Mesenchymal stem cell (in vitro differentiated cells and primary cell): ENCODE measurements at regions not wholly inside any gene's neighbourhood (a gene's known extent, or its start where the extent isn't known, plus 50 kb on each side); places are given as distances from the start of the nearest gene placed in this dataset.
A peak's percentile ranks its signal among the peaks of the same experiment; 100 is the strongest.
"Not testable (repeated sequence)": the region's sequence is repeated elsewhere in the genome, so short reads cannot be mapped to it uniquely, and the experiment has no call there.

Experiments used
- DNase-seq: peaks from one replicate; pipeline ENCODE4 v3.0.0-alpha.2; 2013
- H2AFZ ChIP-seq: one replicate; pipeline ENCODE4 v1.6.1; 2013; ENCODE audit warnings: low read depth, mild to moderate bottlenecking, control low read depth, inconsistent platforms, low read length, moderate library complexity
- H2AK5ac ChIP-seq: 2 replicates; pipeline ENCODE4 v1.6.1; 2013; ENCODE audit warnings: low read length, moderate library complexity, mild to moderate bottlenecking, inconsistent platforms; ENCODE audit not compliant: severe bottlenecking
- H2BK120ac ChIP-seq: one replicate; pipeline ENCODE4 v1.6.1; 2013; ENCODE audit warnings: low read depth, mild to moderate bottlenecking, inconsistent platforms, low read length, moderate library complexity
- H2BK12ac ChIP-seq, 2 experiments: one replicate each; pipeline ENCODE4 v1.6.1; 2013; ENCODE audit warnings: inconsistent platforms in 2 of 2, low read length in 2 of 2, mild to moderate bottlenecking in 2 of 2, moderate library complexity in 2 of 2, control low read depth in 1 of 2
- H2BK15ac ChIP-seq: one replicate; pipeline ENCODE4 v1.6.1; 2013; ENCODE audit warnings: mild to moderate bottlenecking, low read depth, inconsistent platforms; ENCODE audit not compliant: poor library complexity, severe bottlenecking
- H2BK5ac ChIP-seq: 2 replicates; pipeline ENCODE4 v1.6.1; 2013; ENCODE audit warnings: low read depth, mild to moderate bottlenecking, low read length, control low read depth, inconsistent platforms; ENCODE audit not compliant: poor library complexity, severe bottlenecking
- H3K14ac ChIP-seq, 2 experiments: one replicate each; pipeline ENCODE4 v1.6.1; 2013; ENCODE audit warnings: inconsistent platforms in 2 of 2, low read length in 2 of 2, control low read depth in 1 of 2, mild to moderate bottlenecking in 1 of 2, moderate library complexity in 1 of 2
- H3K18ac ChIP-seq, 2 experiments: one replicate each; pipeline ENCODE4 v1.6.1; 2013; ENCODE audit warnings: inconsistent platforms in 2 of 2, low read length in 2 of 2, control low read depth in 1 of 2, low read depth in 1 of 2, mild to moderate bottlenecking in 1 of 2
- H3K23ac ChIP-seq, 2 experiments: one replicate each; pipeline ENCODE4 v1.6.1; 2013; ENCODE audit warnings: inconsistent platforms in 2 of 2, low read length in 2 of 2, mild to moderate bottlenecking in 2 of 2, moderate library complexity in 2 of 2, control low read depth in 1 of 2
- H3K27ac ChIP-seq: 2 replicates; pipeline ENCODE4 v1.5.1; 2013; ENCODE audit warnings: mild to moderate bottlenecking, moderate library complexity, low read length, control low read depth, inconsistent platforms; ENCODE audit not compliant: poor library complexity, severe bottlenecking
- H3K27me3 ChIP-seq, 2 experiments: 2 replicates each; pipeline versions ENCODE4 v1.6.1 to v1.7.0; 2013; ENCODE audit warnings: low read length in 2 of 2, mild to moderate bottlenecking in 2 of 2, moderate library complexity in 2 of 2, control low read depth in 1 of 2, inconsistent platforms in 1 of 2; ENCODE audit not compliant: control insufficient read depth in 1 of 2, insufficient read depth in 1 of 2
- H3K36me3 ChIP-seq, 2 experiments: 2 replicates each; pipeline versions ENCODE4 v1.6.1 to v1.7.0; 2013; ENCODE audit warnings: low read length in 2 of 2, control low read depth in 1 of 2, inconsistent platforms in 1 of 2, low read depth in 1 of 2, mild to moderate bottlenecking in 1 of 2; ENCODE audit not compliant: insufficient read depth in 2 of 2, control insufficient read depth in 1 of 2
- H3K4ac ChIP-seq, 2 experiments: one replicate each; pipeline ENCODE4 v1.6.1; 2013; ENCODE audit warnings: inconsistent platforms in 2 of 2, low read length in 2 of 2, mild to moderate bottlenecking in 2 of 2, moderate library complexity in 2 of 2, control low read depth in 1 of 2, low read depth in 1 of 2
- H3K4me1 ChIP-seq: 2 replicates; pipeline ENCODE4 v1.6.1; 2013; ENCODE audit warnings: low read depth, low read length, control low read depth; ENCODE audit not compliant: control insufficient read depth, insufficient read depth
- H3K4me2 ChIP-seq: 2 replicates; pipeline ENCODE4 v1.6.1; 2013; ENCODE audit warnings: low read length, mild to moderate bottlenecking, inconsistent platforms; ENCODE audit not compliant: poor library complexity, severe bottlenecking
- H3K4me3 ChIP-seq, 2 experiments: 2 replicates each; pipeline versions ENCODE4 v1.5.1 to v1.7.0; 2013; ENCODE audit warnings: low read length in 2 of 2, mild to moderate bottlenecking in 2 of 2, control low read depth in 1 of 2, low read depth in 1 of 2; ENCODE audit not compliant: insufficient read depth in 1 of 2
- H3K79me1 ChIP-seq: replicated peaks from 2 replicates; pipeline ENCODE4 v1.6.1; 2013; ENCODE audit warnings: mild to moderate bottlenecking, control low read depth, low read length, inconsistent platforms; ENCODE audit not compliant: poor library complexity, severe bottlenecking
- H3K9ac ChIP-seq: 2 replicates; pipeline ENCODE4 v1.7.0; 2013; ENCODE audit warnings: mild to moderate bottlenecking, low read length, moderate library complexity
- H3K9me3 ChIP-seq: 2 replicates; pipeline ENCODE4 v1.7.0; 2013; ENCODE audit warnings: mild to moderate bottlenecking, low read length; ENCODE audit not compliant: control insufficient read depth
- H4K8ac ChIP-seq: one replicate; pipeline ENCODE4 v1.6.1; 2013; ENCODE audit warnings: inconsistent platforms, mild to moderate bottlenecking, low read length, moderate library complexity
- H4K91ac ChIP-seq: one replicate; pipeline ENCODE4 v1.6.1; 2013; ENCODE audit warnings: mild to moderate bottlenecking, low read length, inconsistent platforms
- WGBS: methylation state at CpG from one replicate; pipeline ENCODE4 v1.1.7; 2013; ENCODE audit warnings: mixed read lengths; 5-methylcytosine and 5-hydroxymethylcytosine counted together

GRCh38 chr13:74243637-74244526 lies 109.7 kb upstream of the KLF12 start:
- Histone ChIP-seq H3K27me3 (no peaks in the 10 kb centered on the region), H3K9me3 (peaks cover 6% of the 10 kb centered on the region), H4K8ac (no peak overlapping the region), H3K27ac (no peak overlapping the region), H4K91ac (no peak overlapping the region), H2BK5ac (no peak overlapping the region), H3K4me2 (no peak overlapping the region), H3K4me1 (no peaks in the 10 kb centered on the region), H2BK15ac (no peak overlapping the region), H3K23ac (no peak overlapping the region), H3K18ac (no peak overlapping the region), H3K4ac (no peak overlapping the region), H3K14ac (no peak overlapping the region), H3K79me1 (no peaks in the 10 kb centered on the region), H3K4me3 (no peak overlapping the region), H2AK5ac (no peak overlapping the region), H2BK12ac (no peak overlapping the region), H3K9ac (peak overlapping the region; percentile 28), H2AFZ (no peak overlapping the region), H3K36me3 (no peaks in the 10 kb centered on the region), H2BK120ac (no peak overlapping the region)
- DNase-seq = peak; percentile 15
- 43% methylated on average over 3 of the region's 5 CpGs for WGBS

- not testable (repeated sequence) for H3K4ac ChIP-seq, H3K9me3 ChIP-seq, H3K9ac ChIP-seq, H4K91ac ChIP-seq, H4K8ac ChIP-seq, H2BK5ac ChIP-seq, H3K36me3 ChIP-seq, H3K4me2 ChIP-seq, H3K79me1 ChIP-seq, H2BK15ac ChIP-seq, H3K4me1 ChIP-seq, H2AK5ac ChIP-seq, H3K18ac ChIP-seq, H3K4me3 ChIP-seq, H3K27ac ChIP-seq, H2BK12ac ChIP-seq, H3K23ac ChIP-seq, H3K27me3 ChIP-seq, H2BK120ac ChIP-seq, DNase-seq, H2AFZ ChIP-seq, H3K14ac ChIP-seq
- 83% methylated on average over 7 of the region's 19 CpGs for WGBS
Observed at GRCh38 chr13:74241343-74241742, 107.1 kb upstream of the KLF12 start.

- H3K9me3 ChIP-seq = no peaks in the 10 kb centered on the region
- H2BK5ac ChIP-seq = no peak overlapping the region
- H3K18ac ChIP-seq = no peak overlapping the region
- H3K4me3 ChIP-seq = no peak overlapping the region
- H2AK5ac ChIP-seq = no peak overlapping the region
- H3K23ac ChIP-seq = no peak overlapping the region
- H3K9ac ChIP-seq = no peak overlapping the region
- H2BK15ac ChIP-seq = no peak overlapping the region
- no peak overlapping the region for H3K4me2 ChIP-seq
- H3K27ac ChIP-seq = no peak overlapping the region
- no peak for DNase-seq
- WGBS = 83% methylated on average over 2 of the region's 4 CpGs
- no peaks in the 10 kb centered on the region for H3K79me1 ChIP-seq
- H2BK12ac ChIP-seq = no peak overlapping the region
- H3K27me3 ChIP-seq = no peaks in the 10 kb centered on the region
- H3K4me1 ChIP-seq = no peaks in the 10 kb centered on the region
- no peak overlapping the region for H4K91ac ChIP-seq
- H3K4ac ChIP-seq = no peak overlapping the region
- H2AFZ ChIP-seq = no peak overlapping the region
- no peak overlapping the region for H2BK120ac ChIP-seq
- H4K8ac ChIP-seq = no peak overlapping the region
- H3K36me3 ChIP-seq = no peaks in the 10 kb centered on the region
- no peak overlapping the region for H3K14ac ChIP-seq
Observed at GRCh38 chr13:74230984-74231501, 96.8 kb upstream of the KLF12 start.

GRCh38 chr13:74229242-74229641 lies 95.0 kb upstream of the KLF12 start:
- Histone ChIP-seq H3K4me1 (no peaks in the 10 kb centered on the region), H2BK120ac (no peak overlapping the region), H3K4me3 (no peak overlapping the region), H3K14ac (no peak overlapping the region), H3K79me1 (no peaks in the 10 kb centered on the region), H3K4ac (no peak overlapping the region), H3K18ac (no peak overlapping the region), H2BK5ac (no peak overlapping the region), H2AFZ (no peak overlapping the region), H3K36me3 (no peaks in the 10 kb centered on the region), H4K91ac (no peak overlapping the region), H3K27ac (no peak overlapping the region), H3K9me3 (no peaks in the 10 kb centered on the region), H3K9ac (no peak overlapping the region), H2BK12ac (no peak overlapping the region), H2AK5ac (no peak overlapping the region), H3K27me3 (no peaks in the 10 kb centered on the region), H4K8ac (no peak overlapping the region), H3K23ac (no peak overlapping the region), H2BK15ac (no peak overlapping the region), H3K4me2 (no peak overlapping the region)
- WGBS = 62% methylated on average over 2 of the region's 4 CpGs
- no peak for DNase-seq
